ENCODE measurements at regions not wholly inside any gene's neighbourhood (a gene's known extent, or its start where the extent isn't known, plus 50 kb on each side); places are given as distances from the start of the nearest gene placed in this dataset.
"Not testable (repeated sequence)": the region's sequence is repeated elsewhere in the genome, so short reads cannot be mapped to it uniquely, and the experiment has no call there.

DNA sequence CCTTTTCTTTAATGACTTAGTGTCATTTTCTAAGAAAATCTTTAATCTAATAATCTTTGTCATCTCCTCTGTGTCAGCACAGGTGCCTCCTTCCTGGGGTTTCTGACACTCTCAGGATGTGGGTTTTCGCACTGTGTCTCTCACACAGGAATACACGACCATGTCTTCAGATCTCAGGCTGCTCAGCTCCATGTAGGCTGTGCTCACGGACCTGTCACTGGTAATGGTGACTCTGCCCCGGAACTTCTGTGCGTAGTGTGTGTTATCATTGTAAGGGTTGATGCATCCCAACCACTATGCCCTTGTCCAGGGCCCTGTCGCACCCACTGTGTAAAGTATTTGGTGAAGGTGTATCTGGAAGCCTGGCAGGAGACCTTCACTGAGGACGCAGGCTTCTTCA, 647.8 kb downstream of the TMEM121 start:
- Histone ChIP-seq H3K4me1 (ENCODE audit: control insufficient read depth in 4 of 4, insufficient read depth in 4 of 4, low read length in 3 of 4) (no peaks in the 10 kb centered on the region), H3K27me3 (ENCODE audit: control insufficient read depth in 4 of 4, insufficient read depth in 4 of 4, low read length in 3 of 4) (peaks cover 0 to 3% (median 0%) of the 10 kb centered on the region in 4 donors), H3K9ac (ENCODE audit: low read depth in 1 of 2, low read length in 2 of 2) (no peak overlapping the region), H3K4me3 (ENCODE audit: low read depth in 1 of 3, low read length in 3 of 3) (no peak overlapping the region), H3K27ac (ENCODE audit: low read depth in 1 of 2, low read length in 2 of 2) (no peak overlapping the region), H3K9me3 (ENCODE audit: control insufficient read depth in 4 of 4, low read length in 3 of 4) (no peaks in the 10 kb centered on the region), H3K36me3 (ENCODE audit: control insufficient read depth in 4 of 4, insufficient read depth in 3 of 4, low read depth in 1 of 4, low read length in 3 of 4) (no peaks in the 10 kb centered on the region)
- DNase-seq (ENCODE audit: low spot score), result no peak
- no peak for TF ChIP-seq GABPA (IDR thresholded peaks at IDR 0.05 in 1 of 2, conservative IDR thresholded peaks at IDR 0.05 in 1 of 2)
- TF ChIP-seq NR2F2 (IDR thresholded peaks at IDR 0.05), result no peak
- TF ChIP-seq, protein P1, sequence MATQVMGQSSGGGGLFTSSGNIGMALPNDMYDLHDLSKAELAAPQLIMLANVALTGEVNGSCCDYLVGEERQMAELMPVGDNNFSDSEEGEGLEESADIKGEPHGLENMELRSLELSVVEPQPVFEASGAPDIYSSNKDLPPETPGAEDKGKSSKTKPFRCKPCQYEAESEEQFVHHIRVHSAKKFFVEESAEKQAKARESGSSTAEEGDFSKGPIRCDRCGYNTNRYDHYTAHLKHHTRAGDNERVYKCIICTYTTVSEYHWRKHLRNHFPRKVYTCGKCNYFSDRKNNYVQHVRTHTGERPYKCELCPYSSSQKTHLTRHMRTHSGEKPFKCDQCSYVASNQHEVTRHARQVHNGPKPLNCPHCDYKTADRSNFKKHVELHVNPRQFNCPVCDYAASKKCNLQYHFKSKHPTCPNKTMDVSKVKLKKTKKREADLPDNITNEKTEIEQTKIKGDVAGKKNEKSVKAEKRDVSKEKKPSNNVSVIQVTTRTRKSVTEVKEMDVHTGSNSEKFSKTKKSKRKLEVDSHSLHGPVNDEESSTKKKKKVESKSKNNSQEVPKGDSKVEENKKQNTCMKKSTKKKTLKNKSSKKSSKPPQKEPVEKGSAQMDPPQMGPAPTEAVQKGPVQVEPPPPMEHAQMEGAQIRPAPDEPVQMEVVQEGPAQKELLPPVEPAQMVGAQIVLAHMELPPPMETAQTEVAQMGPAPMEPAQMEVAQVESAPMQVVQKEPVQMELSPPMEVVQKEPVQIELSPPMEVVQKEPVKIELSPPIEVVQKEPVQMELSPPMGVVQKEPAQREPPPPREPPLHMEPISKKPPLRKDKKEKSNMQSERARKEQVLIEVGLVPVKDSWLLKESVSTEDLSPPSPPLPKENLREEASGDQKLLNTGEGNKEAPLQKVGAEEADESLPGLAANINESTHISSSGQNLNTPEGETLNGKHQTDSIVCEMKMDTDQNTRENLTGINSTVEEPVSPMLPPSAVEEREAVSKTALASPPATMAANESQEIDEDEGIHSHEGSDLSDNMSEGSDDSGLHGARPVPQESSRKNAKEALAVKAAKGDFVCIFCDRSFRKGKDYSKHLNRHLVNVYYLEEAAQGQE (IDR thresholded peaks at IDR 0.05), result no peak
- TF ChIP-seq HNF4A (conservative IDR thresholded peaks at IDR 0.05), result no peak
- TF ChIP-seq RAD21 (IDR thresholded peaks at IDR 0.05), result no peak
- no peak for TF ChIP-seq CTCF (IDR thresholded peaks at IDR 0.05; ENCODE audit: low read depth, low read length, missing input control)
- TF ChIP-seq TAF1 (conservative IDR thresholded peaks at IDR 0.05), result no peak
- TF ChIP-seq, protein P2, sequence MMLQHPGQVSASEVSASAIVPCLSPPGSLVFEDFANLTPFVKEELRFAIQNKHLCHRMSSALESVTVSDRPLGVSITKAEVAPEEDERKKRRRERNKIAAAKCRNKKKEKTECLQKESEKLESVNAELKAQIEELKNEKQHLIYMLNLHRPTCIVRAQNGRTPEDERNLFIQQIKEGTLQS (IDR thresholded peaks at IDR 0.05), result no peak
- TF ChIP-seq, protein P3, sequence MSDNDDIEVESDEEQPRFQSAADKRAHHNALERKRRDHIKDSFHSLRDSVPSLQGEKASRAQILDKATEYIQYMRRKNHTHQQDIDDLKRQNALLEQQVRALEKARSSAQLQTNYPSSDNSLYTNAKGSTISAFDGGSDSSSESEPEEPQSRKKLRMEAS (IDR thresholded peaks at IDR 0.05), result no peak
- TF ChIP-seq, protein P4, sequence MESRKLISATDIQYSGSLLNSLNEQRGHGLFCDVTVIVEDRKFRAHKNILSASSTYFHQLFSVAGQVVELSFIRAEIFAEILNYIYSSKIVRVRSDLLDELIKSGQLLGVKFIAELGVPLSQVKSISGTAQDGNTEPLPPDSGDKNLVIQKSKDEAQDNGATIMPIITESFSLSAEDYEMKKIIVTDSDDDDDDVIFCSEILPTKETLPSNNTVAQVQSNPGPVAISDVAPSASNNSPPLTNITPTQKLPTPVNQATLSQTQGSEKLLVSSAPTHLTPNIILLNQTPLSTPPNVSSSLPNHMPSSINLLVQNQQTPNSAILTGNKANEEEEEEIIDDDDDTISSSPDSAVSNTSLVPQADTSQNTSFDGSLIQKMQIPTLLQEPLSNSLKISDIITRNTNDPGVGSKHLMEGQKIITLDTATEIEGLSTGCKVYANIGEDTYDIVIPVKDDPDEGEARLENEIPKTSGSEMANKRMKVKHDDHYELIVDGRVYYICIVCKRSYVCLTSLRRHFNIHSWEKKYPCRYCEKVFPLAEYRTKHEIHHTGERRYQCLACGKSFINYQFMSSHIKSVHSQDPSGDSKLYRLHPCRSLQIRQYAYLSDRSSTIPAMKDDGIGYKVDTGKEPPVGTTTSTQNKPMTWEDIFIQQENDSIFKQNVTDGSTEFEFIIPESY (IDR thresholded peaks at IDR 0.05), result no peak
- TF ChIP-seq YY1 (IDR thresholded peaks at IDR 0.05), result no peak
- TF ChIP-seq EGR1 (IDR thresholded peaks at IDR 0.05; ENCODE audit: low read depth in 2 of 2), result no peak
- WGBS, result 39% methylated on average over 7 of the region's 7 CpGs

GRCh38 chr14:106177266-106178246, 651.2 kb downstream of the TMEM121 start:
- H3K9ac ChIP-seq (ENCODE audit: low read depth in 1 of 2, low read length in 2 of 2); H3K9me3 ChIP-seq (ENCODE audit: control insufficient read depth in 4 of 4, low read length in 3 of 4); H3K27me3 ChIP-seq (ENCODE audit: control insufficient read depth in 4 of 4, insufficient read depth in 4 of 4, low read length in 3 of 4); H3K4me1 ChIP-seq (ENCODE audit: control insufficient read depth in 4 of 4, insufficient read depth in 4 of 4, low read length in 3 of 4); H3K4me3 ChIP-seq (ENCODE audit: low read depth in 1 of 3, low read length in 3 of 3); H3K36me3 ChIP-seq (ENCODE audit: control insufficient read depth in 4 of 4, insufficient read depth in 3 of 4, low read depth in 1 of 4, low read length in 3 of 4); DNase-seq (ENCODE audit: low spot score); H3K27ac ChIP-seq (ENCODE audit: low read depth in 1 of 2, low read length in 2 of 2): not testable (repeated sequence)
- WGBS, result 28% methylated on average over 7 of the region's 7 CpGs
